BLaER1 treated with 17β-estradiol and CSF1 and Interleukin-3, amounts not matched to agents 10 nM and 100 nM (cell line): ENCODE measurements at regions not wholly inside any gene's neighbourhood (a gene's known extent, or its start where the extent isn't known, plus 50 kb on each side); places are given as distances from the start of the nearest gene placed in this dataset.
"Not testable (repeated sequence)": the region's sequence is repeated elsewhere in the genome, so short reads cannot be mapped to it uniquely, and the experiment has no call there.

Source experiments
- H3K27ac ChIP-seq, 11 experiments: shearing (Covaris generic); formaldehyde crosslinking; 2 replicates each; pipeline ENCODE4 v1.8.1; 2022
- H3K27me3 ChIP-seq, 11 experiments: shearing (Covaris generic); formaldehyde crosslinking; 2 replicates each; pipeline ENCODE4 v1.8.1; 2022
- H3K36me3 ChIP-seq, 11 experiments: shearing (Covaris generic); formaldehyde crosslinking; 2 replicates each; pipeline ENCODE4 v1.8.1; 2022
- H3K4me1 ChIP-seq, 10 experiments: shearing (Covaris generic); formaldehyde crosslinking; 2 replicates each; pipeline ENCODE4 v1.8.1; 2022
- H3K4me2 ChIP-seq, 11 experiments: shearing (Covaris generic); formaldehyde crosslinking; 2 replicates each; pipeline ENCODE4 v1.8.1; 2022
- H3K4me3 ChIP-seq, 10 experiments: shearing (Covaris generic); formaldehyde crosslinking; 2 replicates each; pipeline ENCODE4 v1.8.1; 2022
- H3K9ac ChIP-seq, 11 experiments: shearing (Covaris generic); formaldehyde crosslinking; 2 replicates each; pipeline ENCODE4 v1.8.1; 2022
- H3K9me3 ChIP-seq, 11 experiments: shearing (Covaris generic); formaldehyde crosslinking; replicated peaks in 1 of 11; 2 replicates each; pipeline ENCODE4 v1.8.1; 2022
- H4K20me1 ChIP-seq, 11 experiments: shearing (Covaris generic); formaldehyde crosslinking; 2 replicates each; pipeline ENCODE4 v1.8.1; 2022
- Cebpa-rat ChIP-seq, 11 experiments: shearing (Covaris generic); IDR thresholded peaks; 2 replicates each; pipeline ENCODE4 v1.8.1; 2022

- Histone ChIP-seq H3K4me1 (peaks cover 2 to 19% (median 9%) of the 10 kb centered on the region in 10 experiments; a peak in 16 of 20 replicates), H3K36me3 (no peaks in the 10 kb centered on the region), H3K9ac (no peak overlapping the region), H3K4me3 (no peak overlapping the region), H3K27ac (no peak overlapping the region), H4K20me1 (no peaks in the 10 kb centered on the region), H3K9me3 (no peaks in the 10 kb centered on the region; a peak in 2 of 22 replicates), H3K4me2 (peak overlapping the region in 4 of 11 experiments; percentile 6 to 57 (median 42); a peak in 7 of 22 replicates), H3K27me3 (no peaks in the 10 kb centered on the region)
- TF ChIP-seq Cebpa-rat (IDR thresholded peaks at IDR 0.05), result no peak
These were observed 111.3 kb downstream of the OR2B2 start for GRCh38 chr6:27800731-27801373.

GRCh38 chr6:27797960-27798359 lies 114.2 kb downstream of the OR2B2 start:
- no peaks in the 10 kb centered on the region for H4K20me1 ChIP-seq
- H3K27ac ChIP-seq, result no peak overlapping the region
- no peak for TF ChIP-seq Cebpa-rat (IDR thresholded peaks at IDR 0.05)
- H3K4me1 ChIP-seq, result peaks cover 11 to 32% (median 22%) of the 10 kb centered on the region in 10 experiments; a peak in 18 of 20 replicates
- no peak overlapping the region for H3K4me2 ChIP-seq
- no peaks in the 10 kb centered on the region for H3K27me3 ChIP-seq
- no peak overlapping the region for H3K4me3 ChIP-seq
- H3K36me3 ChIP-seq, result no peaks in the 10 kb centered on the region
- no peak overlapping the region for H3K9ac ChIP-seq
- H3K9me3 ChIP-seq, result no peaks in the 10 kb centered on the region; a peak in 1 of 22 replicates

GRCh38 chr6:27796736-27797481 lies 115.3 kb downstream of the OR2B2 start:
- H3K4me1 ChIP-seq, result peaks cover 16 to 34% (median 28%) of the 10 kb centered on the region in 10 experiments; a peak in 18 of 20 replicates
- not testable (repeated sequence) for H3K4me2 ChIP-seq, H3K27ac ChIP-seq, H3K27me3 ChIP-seq, H3K4me3 ChIP-seq, H3K36me3 ChIP-seq, H3K9ac ChIP-seq, H4K20me1 ChIP-seq, H3K9me3 ChIP-seq

- Histone ChIP-seq H3K4me3 (no peak overlapping the region), H3K9ac (no peak overlapping the region), H3K27ac (0 out of 22 replicates have a peak overlapping the region, but pooled peaks of 1 of the 11 experiments have one; percentile 9)
These were observed 116.3 kb downstream of the OR2B2 start for GRCh38 chr6:27795697-27796494.

GRCh38 chr6:27791182-27791943 lies 120.8 kb downstream of the OR2B2 start:
- no peaks in the 10 kb centered on the region for H4K20me1 ChIP-seq
- H3K27ac ChIP-seq, result peak overlapping the region in 7 of 11 experiments; percentile 40 to 70 (median 56); a peak in 10 of 22 replicates

More at GRCh38 chr6:27795697-27796494, 116.3 kb downstream of the OR2B2 start:
- H3K27me3 ChIP-seq, result peaks cover 0 to 5% (median 0%) of the 10 kb centered on the region in 11 experiments; a peak in 1 of 22 replicates
- H3K4me1 ChIP-seq, result peaks cover 14 to 38% (median 30%) of the 10 kb centered on the region in 10 experiments; a peak in 18 of 20 replicates
- TF ChIP-seq Cebpa-rat (IDR thresholded peaks at IDR 0.05), result no peak
- no peaks in the 10 kb centered on the region for H3K36me3 ChIP-seq
- H4K20me1 ChIP-seq, result no peaks in the 10 kb centered on the region
- no peak overlapping the region for H3K4me2 ChIP-seq
- H3K9me3 ChIP-seq, result no peaks in the 10 kb centered on the region

GRCh38 chr6:27788376-27788775 lies 123.8 kb downstream of the OR2B2 start:
- not testable (repeated sequence) for H4K20me1 ChIP-seq, H3K27me3 ChIP-seq, H3K36me3 ChIP-seq, H3K27ac ChIP-seq, H3K9me3 ChIP-seq, H3K9ac ChIP-seq, H3K4me2 ChIP-seq, H3K4me3 ChIP-seq
- peaks cover 4 to 17% (median 10%) of the 10 kb centered on the region in 10 experiments; a peak in 17 of 20 replicates for H3K4me1 ChIP-seq

More at GRCh38 chr6:27791182-27791943, 120.8 kb downstream of the OR2B2 start:
- Histone ChIP-seq H3K4me1 (peaks cover 8 to 36% (median 26%) of the 10 kb centered on the region in 10 experiments; a peak in 17 of 20 replicates), H3K9ac (peak overlapping the region; percentile 48 to 75 (median 68); a peak in 21 of 22 replicates), H3K9me3 (no peaks in the 10 kb centered on the region), H3K4me3 (peak overlapping the region; percentile 60 to 79 (median 71)), H3K27me3 (peaks cover 0 to 5% (median 0%) of the 10 kb centered on the region in 11 experiments; a peak in 1 of 22 replicates), H3K4me2 (peak overlapping the region; percentile 73 to 96 (median 91)), H3K36me3 (no peaks in the 10 kb centered on the region)
- TF ChIP-seq Cebpa-rat (IDR thresholded peaks at IDR 0.05), result no peak

GRCh38 chr6:27786048-27786447 lies 126.1 kb downstream of the OR2B2 start:
- no peaks in the 10 kb centered on the region; a peak in 1 of 20 replicates for H3K4me1 ChIP-seq
- no peak for TF ChIP-seq Cebpa-rat (IDR thresholded peaks at IDR 0.05)
- H4K20me1 ChIP-seq, result no peaks in the 10 kb centered on the region
- H3K36me3 ChIP-seq, result no peaks in the 10 kb centered on the region
- no peak overlapping the region for H3K27ac ChIP-seq
- no peak overlapping the region for H3K4me2 ChIP-seq
- no peak overlapping the region for H3K9ac ChIP-seq
- H3K4me3 ChIP-seq, result no peak overlapping the region
- H3K9me3 ChIP-seq, result no peaks in the 10 kb centered on the region
- no peaks in the 10 kb centered on the region for H3K27me3 ChIP-seq

- no peak for TF ChIP-seq Cebpa-rat (IDR thresholded peaks at IDR 0.05)
- H3K4me1 ChIP-seq, result no peaks in the 10 kb centered on the region
- no peaks in the 10 kb centered on the region for H3K9me3 ChIP-seq
- no peak overlapping the region for H3K9ac ChIP-seq
- H4K20me1 ChIP-seq, result no peaks in the 10 kb centered on the region
- H3K4me3 ChIP-seq, result no peak overlapping the region
- H3K4me2 ChIP-seq, result no peak overlapping the region
- H3K36me3 ChIP-seq, result no peaks in the 10 kb centered on the region
- no peaks in the 10 kb centered on the region for H3K27me3 ChIP-seq
- H3K27ac ChIP-seq, result no peak overlapping the region
These were observed 126.9 kb downstream of the OR2B2 start for GRCh38 chr6:27785294-27785693.
